ENCODE measurements at regions not wholly inside any gene's neighbourhood (a gene's known extent, or its start where the extent isn't known, plus 50 kb on each side); places are given as distances from the start of the nearest gene placed in this dataset.

GRCh38 chr10:33803248-33803647 is 468.8 kb upstream of the NRP1 start:
- FAIRE-seq = no peak
- TF ChIP-seq POU2F2 (IDR thresholded peaks at IDR 0.05; ENCODE audit: low read depth, low read length) (no peak), PAX5 (IDR thresholded peaks at IDR 0.05; ENCODE audit: insufficient read depth, low read length, severe bottlenecking) (no peak), SPI1 (IDR thresholded peaks at IDR 0.05; ENCODE audit: low read depth, low read length) (no peak), POLR2AphosphoS5 (IDR thresholded peaks at IDR 0.05; ENCODE audit: low read depth, low read length) (no peak), TAF1 (IDR thresholded peaks at IDR 0.05; ENCODE audit: low read depth, low read length) (no peak), POLR2A (IDR thresholded peaks at IDR 0.05; ENCODE audit: low read depth, low read length) (no peak)
- DNase-seq (ENCODE audit: insufficient read length, low spot score) = no peak

GRCh38 chr10:33802566-33802965 is 468.1 kb upstream of the NRP1 start:
- no peak for DNase-seq (ENCODE audit: insufficient read length, low spot score)
- TF ChIP-seq PAX5 (IDR thresholded peaks at IDR 0.05; ENCODE audit: insufficient read depth, low read length, severe bottlenecking) (no peak), POLR2AphosphoS5 (IDR thresholded peaks at IDR 0.05; ENCODE audit: low read depth, low read length) (no peak), POLR2A (IDR thresholded peaks at IDR 0.05; ENCODE audit: low read depth, low read length) (no peak), POU2F2 (IDR thresholded peaks at IDR 0.05; ENCODE audit: low read depth, low read length) (no peak), SPI1 (IDR thresholded peaks at IDR 0.05; ENCODE audit: low read depth, low read length) (no peak), TAF1 (IDR thresholded peaks at IDR 0.05; ENCODE audit: low read depth, low read length) (no peak)
- no peak for FAIRE-seq

DNA sequence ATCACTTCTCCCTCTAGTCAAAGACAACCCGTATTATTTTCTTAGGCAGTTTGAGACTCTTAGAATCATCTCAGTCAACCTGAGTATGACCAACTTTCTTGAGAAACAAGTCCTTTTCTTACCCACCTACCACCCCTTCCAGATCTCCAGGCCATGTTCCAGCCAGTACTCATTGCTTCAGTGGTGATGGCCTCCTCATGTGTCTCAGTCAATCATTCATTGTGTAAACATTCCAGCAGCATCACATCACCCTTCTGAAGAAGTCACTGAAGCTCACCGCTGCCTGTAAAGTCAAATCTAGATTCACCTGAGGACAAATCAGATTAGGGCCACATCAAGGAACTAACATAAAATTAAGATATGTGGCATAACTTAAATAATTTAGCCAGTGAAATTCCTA is 467.2 kb upstream of the NRP1 start:
- no peak for TF ChIP-seq TAF1 (IDR thresholded peaks at IDR 0.05; ENCODE audit: low read depth, low read length)
- no peak for TF ChIP-seq POLR2AphosphoS5 (IDR thresholded peaks at IDR 0.05; ENCODE audit: low read depth, low read length)
- TF ChIP-seq PAX5 (IDR thresholded peaks at IDR 0.05; ENCODE audit: insufficient read depth, low read length, severe bottlenecking) = no peak
- TF ChIP-seq SPI1 (IDR thresholded peaks at IDR 0.05; ENCODE audit: low read depth, low read length) = no peak
- no peak for TF ChIP-seq POU2F2 (IDR thresholded peaks at IDR 0.05; ENCODE audit: low read depth, low read length)
- TF ChIP-seq POLR2A (IDR thresholded peaks at IDR 0.05; ENCODE audit: low read depth, low read length) = no peak
- DNase-seq (ENCODE audit: insufficient read length, low spot score) (no peak), FAIRE-seq (no peak)

DNA sequence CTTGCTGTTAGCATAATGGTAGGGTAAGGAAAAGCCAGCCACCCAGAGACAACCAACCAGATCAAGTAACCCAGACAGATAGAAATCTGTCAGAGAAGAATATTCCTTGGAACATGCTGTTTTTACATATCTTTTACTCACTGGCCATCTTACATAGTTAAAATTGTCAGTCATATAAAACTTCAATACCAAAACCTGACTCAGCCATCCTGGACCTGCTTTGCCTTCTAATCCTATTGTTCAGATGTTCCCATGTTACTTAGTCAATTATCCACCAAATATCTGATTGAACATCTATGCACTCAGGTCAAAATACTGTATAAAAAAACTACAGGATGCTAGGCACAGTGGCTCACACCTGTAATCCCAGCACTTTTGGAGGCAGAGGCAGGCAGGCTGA is 466.5 kb upstream of the NRP1 start:
- DNase-seq (ENCODE audit: insufficient read length, low spot score) (no peak), FAIRE-seq (no peak)
- TF ChIP-seq POLR2AphosphoS5 (IDR thresholded peaks at IDR 0.05; ENCODE audit: low read depth, low read length) (no peak), TAF1 (IDR thresholded peaks at IDR 0.05; ENCODE audit: low read depth, low read length) (no peak)

DNA sequence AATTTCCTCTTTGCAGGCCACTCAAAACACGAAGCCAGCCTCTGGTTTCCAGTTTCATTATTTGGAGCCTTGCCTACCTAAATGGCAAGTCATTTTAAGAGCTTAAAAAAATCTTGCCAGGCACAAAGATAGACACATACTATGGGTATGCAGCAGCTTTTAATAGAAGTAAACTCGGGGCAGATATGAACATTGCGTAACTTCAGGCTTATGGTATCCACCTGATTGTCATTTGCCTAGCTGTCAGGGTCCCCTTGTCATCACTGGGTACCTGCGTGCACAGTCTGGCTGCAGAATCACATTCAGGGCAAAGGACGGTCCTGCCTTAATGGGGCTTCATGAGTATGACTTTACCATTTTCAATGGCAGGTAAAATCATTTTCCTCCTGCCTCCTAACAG is 466.1 kb upstream of the NRP1 start:
- no peak for FAIRE-seq
- TF ChIP-seq TAF1 (IDR thresholded peaks at IDR 0.05; ENCODE audit: low read depth, low read length) = no peak
- no peak for TF ChIP-seq SPI1 (IDR thresholded peaks at IDR 0.05; ENCODE audit: low read depth, low read length)
- no peak for TF ChIP-seq PAX5 (IDR thresholded peaks at IDR 0.05; ENCODE audit: insufficient read depth, low read length, severe bottlenecking)
- no peak for TF ChIP-seq POU2F2 (IDR thresholded peaks at IDR 0.05; ENCODE audit: low read depth, low read length)
- no peak for TF ChIP-seq POLR2AphosphoS5 (IDR thresholded peaks at IDR 0.05; ENCODE audit: low read depth, low read length)
- no peak for TF ChIP-seq POLR2A (IDR thresholded peaks at IDR 0.05; ENCODE audit: low read depth, low read length)

GRCh38 chr10:33799944-33800323 is 465.5 kb upstream of the NRP1 start:
- FAIRE-seq = no peak
- no peak for DNase-seq (ENCODE audit: insufficient read length, low spot score)
- TF ChIP-seq POLR2AphosphoS5 (IDR thresholded peaks at IDR 0.05; ENCODE audit: low read depth, low read length) = no peak

More for the DNA sequence above, 466.1 kb upstream of the NRP1 start:
- DNase-seq (ENCODE audit: insufficient read length, low spot score) = no peak

GRCh38 chr10:33799281-33799943 is 464.9 kb upstream of the NRP1 start:
- FAIRE-seq = no peak
- TF ChIP-seq PAX5 (IDR thresholded peaks at IDR 0.05; ENCODE audit: insufficient read depth, low read length, severe bottlenecking) (no peak), POLR2AphosphoS5 (IDR thresholded peaks at IDR 0.05; ENCODE audit: low read depth, low read length) (no peak), SPI1 (IDR thresholded peaks at IDR 0.05; ENCODE audit: low read depth, low read length) (no peak), POU2F2 (IDR thresholded peaks at IDR 0.05; ENCODE audit: low read depth, low read length) (no peak), TAF1 (IDR thresholded peaks at IDR 0.05; ENCODE audit: low read depth, low read length) (no peak), POLR2A (IDR thresholded peaks at IDR 0.05; ENCODE audit: low read depth, low read length) (no peak)

GRCh38 chr10:33798754-33799153 is 464.3 kb upstream of the NRP1 start:
- DNase-seq (ENCODE audit: insufficient read length, low spot score) (no peak), FAIRE-seq (no peak)
- TF ChIP-seq SPI1 (IDR thresholded peaks at IDR 0.05; ENCODE audit: low read depth, low read length) = no peak
- no peak for TF ChIP-seq POLR2AphosphoS5 (IDR thresholded peaks at IDR 0.05; ENCODE audit: low read depth, low read length)
- no peak for TF ChIP-seq TAF1 (IDR thresholded peaks at IDR 0.05; ENCODE audit: low read depth, low read length)
- no peak for TF ChIP-seq PAX5 (IDR thresholded peaks at IDR 0.05; ENCODE audit: insufficient read depth, low read length, severe bottlenecking)
- TF ChIP-seq POLR2A (IDR thresholded peaks at IDR 0.05; ENCODE audit: low read depth, low read length) = no peak
- no peak for TF ChIP-seq POU2F2 (IDR thresholded peaks at IDR 0.05; ENCODE audit: low read depth, low read length)

More at GRCh38 chr10:33799281-33799943, 464.9 kb upstream of the NRP1 start:
- no peak for DNase-seq (ENCODE audit: insufficient read length, low spot score)

- DNase-seq (ENCODE audit: insufficient read length, low spot score) (no peak), FAIRE-seq (no peak)
- TF ChIP-seq POLR2A (IDR thresholded peaks at IDR 0.05; ENCODE audit: low read depth, low read length) (no peak), SPI1 (IDR thresholded peaks at IDR 0.05; ENCODE audit: low read depth, low read length) (no peak), PAX5 (IDR thresholded peaks at IDR 0.05; ENCODE audit: insufficient read depth, low read length, severe bottlenecking) (no peak), POU2F2 (IDR thresholded peaks at IDR 0.05; ENCODE audit: low read depth, low read length) (no peak), POLR2AphosphoS5 (IDR thresholded peaks at IDR 0.05; ENCODE audit: low read depth, low read length) (no peak), TAF1 (IDR thresholded peaks at IDR 0.05; ENCODE audit: low read depth, low read length) (no peak)
Observed at GRCh38 chr10:33796680-33797079, 462.2 kb upstream of the NRP1 start.

DNA sequence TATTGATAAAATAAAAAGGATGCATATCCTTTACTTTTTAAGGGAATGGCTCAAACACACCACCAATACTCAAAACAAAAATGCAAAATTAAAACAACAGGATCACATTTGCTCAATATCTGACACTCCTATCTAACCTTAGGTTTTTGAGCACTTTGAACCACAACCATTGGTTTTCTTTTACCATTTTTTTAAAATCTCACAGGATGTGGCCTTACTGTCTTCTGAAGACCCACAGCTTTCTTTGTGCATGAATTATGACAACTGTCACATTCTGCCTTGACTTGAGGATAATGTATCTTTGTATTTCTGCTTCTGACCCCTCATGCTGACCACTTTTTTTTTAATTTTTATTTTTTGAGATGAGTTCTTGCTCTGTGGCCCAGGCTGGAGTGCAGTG is 461.1 kb upstream of the NRP1 start:
- TF ChIP-seq POLR2AphosphoS5 (IDR thresholded peaks at IDR 0.05; ENCODE audit: low read depth, low read length) (no peak), POU2F2 (IDR thresholded peaks at IDR 0.05; ENCODE audit: low read depth, low read length) (no peak), PAX5 (IDR thresholded peaks at IDR 0.05; ENCODE audit: insufficient read depth, low read length, severe bottlenecking) (no peak), TAF1 (IDR thresholded peaks at IDR 0.05; ENCODE audit: low read depth, low read length) (no peak), SPI1 (IDR thresholded peaks at IDR 0.05; ENCODE audit: low read depth, low read length) (no peak), POLR2A (IDR thresholded peaks at IDR 0.05; ENCODE audit: low read depth, low read length) (no peak)
- FAIRE-seq (no peak), DNase-seq (ENCODE audit: insufficient read length, low spot score) (no peak)

Data from GM12891 (cell line).